ENCODE measurements at regions not wholly inside any gene's neighbourhood (a gene's known extent, or its start where the extent isn't known, plus 50 kb on each side); places are given as distances from the start of the nearest gene placed in this dataset.

- ChIA-PET CTCF (no interaction called here), POLR2A (no interaction called here)
- TF ChIP-seq CTCF (IDR thresholded peaks at IDR 0.05; ENCODE audit: insufficient read depth, low read length, missing control alignments) = no peak
- no peak for DNase-seq (ENCODE audit: low read depth, low spot score)
- H3K4me3 ChIP-seq (ENCODE audit: low read depth, low read length) = no peak overlapping the region
Measured at GRCh38 chr5:2801577-2802525, 50.4 kb upstream of the IRX2 start.
